Kidney (tissue), 13 donors: ENCODE measurements at regions not wholly inside any gene's neighbourhood (a gene's known extent, or its start where the extent isn't known, plus 50 kb on each side); places are given as distances from the start of the nearest gene placed in this dataset.

Experiments
- DNase-seq, 5 donors: peaks; one replicate each; pipeline ENCODE4 v3.0.0-alpha.2; 2013 to 2020
- FAIRE-seq: peaks from 2 replicates; lab custom pipeline; 2012; peaks lifted over from hg19 to GRCh38; lab: Jason Lieb, UNC
- H3K27ac ChIP-seq, 2 donors: one replicate each; pipeline ENCODE4 v1.7.0; 2013; ENCODE audit warnings: low read depth in 2 of 2, low read length in 2 of 2, inconsistent platforms in 1 of 2
- H3K27me3 ChIP-seq: one replicate; pipeline ENCODE4 v1.7.1; 2013; ENCODE audit warnings: low read length, inconsistent platforms; ENCODE audit not compliant: control insufficient read depth, insufficient read depth
- H3K36me3 ChIP-seq, 3 donors: one replicate each; pipeline versions ENCODE4 v1.7.0 to v1.7.1; 2013; ENCODE audit warnings: low read length in 3 of 3, control low read depth in 1 of 3, inconsistent platforms in 1 of 3; ENCODE audit not compliant: insufficient read depth in 3 of 3, control insufficient read depth in 2 of 3
- H3K4me1 ChIP-seq, 3 donors: one replicate each; pipeline versions ENCODE4 v1.7.0 to v1.7.1; 2013; ENCODE audit warnings: low read length in 3 of 3, inconsistent platforms in 1 of 3, low read depth in 1 of 3; ENCODE audit not compliant: control insufficient read depth in 2 of 3, insufficient read depth in 2 of 3
- H3K4me3 ChIP-seq, 3 donors: one replicate each; pipeline versions ENCODE4 v1.7.0 to v1.8.1; 2013; ENCODE audit warnings: low read length in 3 of 3, control low read depth in 1 of 3, inconsistent platforms in 1 of 3
- H3K9ac ChIP-seq, 3 donors: one replicate each; pipeline versions ENCODE4 v1.7.0 to v1.7.1; 2013; ENCODE audit warnings: low read length in 3 of 3, control low read depth in 1 of 3, inconsistent platforms in 1 of 3
- H3K9me3 ChIP-seq, 3 donors: one replicate each; pipeline versions ENCODE4 v1.7.0 to v1.7.1; 2013; ENCODE audit warnings: low read length in 3 of 3, control low read depth in 1 of 3, inconsistent platforms in 1 of 3; ENCODE audit not compliant: control insufficient read depth in 2 of 3, insufficient read depth in 1 of 3
- intact Hi-C: fragments of 100-400 bp; cut with DNase I; formaldehyde crosslinking; loops from one replicate; pipeline ENCODE4 v1.11.1; 2022
- TF ChIP-seq, protein P1 (sequence below): IDR thresholded peaks from 3 replicates; pipeline ENCODE4 v1.5.1; 2012; ENCODE audit warnings: mild to moderate bottlenecking, moderate library complexity, borderline replicate concordance; ENCODE audit not compliant: insufficient read depth; ENCODE audit errors: extremely low read depth
- donor health status: control.
- donor health status: control.
- donor health status: control.
- donor health status: control.
- donor health status: control.
- donor health status: DM: yes; HTN: yes; CAD: no.
- donor health status: Normal renal cell carcinoma (clear cell type).

DNA sequence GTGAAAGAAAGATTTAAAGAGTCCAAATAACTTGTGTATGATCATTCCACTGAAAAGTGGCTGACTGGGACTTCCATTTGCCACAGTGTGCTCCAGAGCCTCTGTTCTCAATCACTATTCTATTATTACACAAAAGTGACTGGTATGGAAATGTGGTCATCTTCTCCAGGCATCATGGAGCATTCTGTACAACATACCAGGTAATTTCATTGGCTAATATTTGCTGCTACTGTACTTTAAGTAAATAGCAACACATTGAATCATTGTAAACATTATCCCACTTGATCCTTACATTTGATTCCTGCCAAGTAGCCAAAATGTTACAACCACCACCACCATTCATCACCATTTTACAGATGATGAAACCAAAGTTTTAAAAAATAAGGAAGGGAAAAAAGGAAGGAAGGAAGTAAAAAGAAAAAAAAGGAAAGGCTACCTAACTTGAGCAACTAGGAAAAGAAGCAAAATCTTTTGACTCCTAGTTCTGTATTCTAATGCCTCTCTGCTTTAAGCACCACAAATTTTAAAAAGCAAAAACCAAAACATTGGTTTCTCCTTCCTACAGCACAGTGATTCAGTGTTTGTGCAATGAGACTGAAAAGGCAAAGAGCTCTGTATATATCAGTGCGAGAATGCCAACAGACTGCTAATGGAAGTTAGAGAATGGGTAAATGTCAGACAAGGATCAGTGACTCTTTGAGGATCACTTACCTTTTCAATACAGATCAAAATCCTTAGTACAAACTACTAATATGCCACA lies 361.4 kb upstream of the PTBP2 start:
- no peaks in the 10 kb centered on the region for H3K36me3 ChIP-seq
- H3K27ac ChIP-seq: no peak overlapping the region
- H3K9me3 ChIP-seq: no peaks in the 10 kb centered on the region
- DNase-seq (no peak), FAIRE-seq (no peak)
- H3K27me3 ChIP-seq: no peaks in the 10 kb centered on the region
- intact Hi-C loops: no loop called here
- TF ChIP-seq, protein P1, sequence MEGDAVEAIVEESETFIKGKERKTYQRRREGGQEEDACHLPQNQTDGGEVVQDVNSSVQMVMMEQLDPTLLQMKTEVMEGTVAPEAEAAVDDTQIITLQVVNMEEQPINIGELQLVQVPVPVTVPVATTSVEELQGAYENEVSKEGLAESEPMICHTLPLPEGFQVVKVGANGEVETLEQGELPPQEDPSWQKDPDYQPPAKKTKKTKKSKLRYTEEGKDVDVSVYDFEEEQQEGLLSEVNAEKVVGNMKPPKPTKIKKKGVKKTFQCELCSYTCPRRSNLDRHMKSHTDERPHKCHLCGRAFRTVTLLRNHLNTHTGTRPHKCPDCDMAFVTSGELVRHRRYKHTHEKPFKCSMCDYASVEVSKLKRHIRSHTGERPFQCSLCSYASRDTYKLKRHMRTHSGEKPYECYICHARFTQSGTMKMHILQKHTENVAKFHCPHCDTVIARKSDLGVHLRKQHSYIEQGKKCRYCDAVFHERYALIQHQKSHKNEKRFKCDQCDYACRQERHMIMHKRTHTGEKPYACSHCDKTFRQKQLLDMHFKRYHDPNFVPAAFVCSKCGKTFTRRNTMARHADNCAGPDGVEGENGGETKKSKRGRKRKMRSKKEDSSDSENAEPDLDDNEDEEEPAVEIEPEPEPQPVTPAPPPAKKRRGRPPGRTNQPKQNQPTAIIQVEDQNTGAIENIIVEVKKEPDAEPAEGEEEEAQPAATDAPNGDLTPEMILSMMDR: no peak
- no peak overlapping the region for H3K9ac ChIP-seq
- H3K4me1 ChIP-seq: no peaks in the 10 kb centered on the region
- no peak overlapping the region for H3K4me3 ChIP-seq

DNA sequence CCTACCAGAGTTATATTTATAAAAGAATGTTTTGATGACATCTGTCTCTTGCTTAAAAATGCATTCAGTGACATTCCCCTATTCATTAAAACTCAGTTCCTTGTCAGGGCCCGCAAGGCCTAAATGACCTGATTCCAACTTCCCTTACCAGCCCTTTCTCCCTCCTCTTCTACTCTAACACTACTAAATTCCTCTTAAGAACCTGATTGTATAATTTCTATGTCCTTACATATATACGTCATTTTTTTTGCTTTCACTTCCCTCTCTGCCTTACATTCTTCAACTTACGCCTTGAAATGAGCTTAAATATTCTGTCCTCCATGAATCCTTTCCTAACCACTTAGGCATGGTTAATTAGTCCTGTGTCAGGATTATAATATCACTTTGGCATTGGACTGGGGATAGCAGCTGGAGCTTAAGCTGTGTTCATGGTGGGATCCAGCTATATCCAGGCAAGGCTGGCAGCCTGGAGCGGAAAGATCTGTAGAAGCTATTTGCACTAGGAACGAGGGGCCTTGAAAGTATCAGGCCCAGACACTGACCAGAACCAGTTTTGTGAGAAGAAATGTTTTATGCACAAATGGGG lies 360.2 kb upstream of the PTBP2 start:
- DNase-seq (no peak), FAIRE-seq (no peak)
- Histone ChIP-seq H3K9me3 (no peaks in the 10 kb centered on the region), H3K4me3 (no peak overlapping the region), H3K4me1 (no peaks in the 10 kb centered on the region), H3K9ac (no peak overlapping the region), H3K27me3 (no peaks in the 10 kb centered on the region), H3K36me3 (no peaks in the 10 kb centered on the region), H3K27ac (no peak overlapping the region)
- TF ChIP-seq, protein P1: no peak
- intact Hi-C loops: no loop called here

DNA sequence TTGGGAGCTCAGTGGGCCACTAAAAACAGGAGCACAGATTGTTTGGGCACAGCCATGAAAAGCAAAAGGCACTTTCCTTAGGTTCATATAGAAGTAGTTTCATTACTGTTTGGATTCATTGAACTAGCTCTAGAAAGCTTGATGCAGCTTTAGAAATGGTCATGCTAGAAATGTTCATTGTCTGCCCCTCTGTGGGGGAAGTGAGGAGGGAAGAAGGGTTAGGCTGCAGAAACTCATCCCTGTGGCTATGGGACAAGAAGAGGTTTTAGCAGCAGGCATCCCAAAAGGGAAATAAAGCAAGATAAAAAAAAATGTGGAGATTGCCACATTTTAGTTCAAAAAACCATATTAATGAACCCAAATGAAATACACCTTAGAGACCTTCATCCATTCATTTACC lies 359.6 kb upstream of the PTBP2 start:
- DNase-seq (no peak), FAIRE-seq (no peak)
- H3K27ac ChIP-seq: no peak overlapping the region
- H3K4me1 ChIP-seq: no peaks in the 10 kb centered on the region
- no peak overlapping the region for H3K4me3 ChIP-seq
- TF ChIP-seq, protein P1: no peak
- H3K9me3 ChIP-seq: no peaks in the 10 kb centered on the region
- H3K9ac ChIP-seq: no peak overlapping the region
- intact Hi-C loops: no loop called here
- H3K36me3 ChIP-seq: no peaks in the 10 kb centered on the region
- H3K27me3 ChIP-seq: no peaks in the 10 kb centered on the region
